CD4-positive, alpha-beta T cell treated with Interleukin-17A for 4 hours (primary cell): ENCODE measurements at regions not wholly inside any gene's neighbourhood (a gene's known extent, or its start where the extent isn't known, plus 50 kb on each side); places are given as distances from the start of the nearest gene placed in this dataset.
"Not testable (repeated sequence)": the region's sequence is repeated elsewhere in the genome, so short reads cannot be mapped to it uniquely, and the experiment has no call there.

ENCODE experiments used
- DNase-seq: peaks from one replicate; pipeline ENCODE4 v3.0.0-alpha.2; 2020; ENCODE audit warnings: mixed read lengths

GRCh38 chr12:92417373-92417772 is 271.7 kb upstream of the BTG1 start:
- DNase-seq = no peak

GRCh38 chr12:92416385-92416812 is 270.8 kb upstream of the BTG1 start:
- no peak for DNase-seq

- no peak for DNase-seq
Measured at GRCh38 chr12:92414170-92415070, 268.8 kb upstream of the BTG1 start.

GRCh38 chr12:92413286-92413685 is 267.6 kb upstream of the BTG1 start:
- DNase-seq = no peak

GRCh38 chr12:92412856-92413255 is 267.2 kb upstream of the BTG1 start:
- no peak for DNase-seq

- DNase-seq = no peak
Measured at GRCh38 chr12:92411687-92412086, 266.0 kb upstream of the BTG1 start.

GRCh38 chr12:92408072-92408900 is 262.6 kb upstream of the BTG1 start:
- peak; percentile 56 for DNase-seq

- DNase-seq = not testable (repeated sequence)
Measured at GRCh38 chr12:92406404-92407070, 260.9 kb upstream of the BTG1 start.

GRCh38 chr12:92405801-92406251 is 260.2 kb upstream of the BTG1 start:
- DNase-seq = peak; percentile 58

- DNase-seq = no peak
Measured at GRCh38 chr12:92404921-92405320, 259.3 kb upstream of the BTG1 start.

GRCh38 chr12:92404259-92404894 is 258.7 kb upstream of the BTG1 start:
- DNase-seq = no peak

- peak; percentile 62 for DNase-seq
Measured at GRCh38 chr12:92403210-92404175, 257.8 kb upstream of the BTG1 start.

GRCh38 chr12:92402415-92402814 is 256.8 kb upstream of the BTG1 start:
- DNase-seq = no peak

- peak; percentile 48 for DNase-seq
Measured at GRCh38 chr12:92400006-92400405, 254.4 kb upstream of the BTG1 start.

- DNase-seq = peak; percentile 27
Measured at GRCh38 chr12:92398565-92399309, 253.1 kb upstream of the BTG1 start.

- DNase-seq = peak; percentile 33
Measured at GRCh38 chr12:92396647-92397252, 251.1 kb upstream of the BTG1 start.

GRCh38 chr12:92395322-92395721 is 249.7 kb upstream of the BTG1 start:
- no peak for DNase-seq

GRCh38 chr12:92394895-92395294 is 249.2 kb upstream of the BTG1 start:
- DNase-seq = no peak

- DNase-seq = peak; percentile 22
Measured at GRCh38 chr12:92393504-92393903, 247.9 kb upstream of the BTG1 start.

GRCh38 chr12:92391726-92392125 is 246.1 kb upstream of the BTG1 start:
- DNase-seq = not testable (repeated sequence)
